ENCODE measurements at regions not wholly inside any gene's neighbourhood (a gene's known extent, or its start where the extent isn't known, plus 50 kb on each side); places are given as distances from the start of the nearest gene placed in this dataset.

DNA sequence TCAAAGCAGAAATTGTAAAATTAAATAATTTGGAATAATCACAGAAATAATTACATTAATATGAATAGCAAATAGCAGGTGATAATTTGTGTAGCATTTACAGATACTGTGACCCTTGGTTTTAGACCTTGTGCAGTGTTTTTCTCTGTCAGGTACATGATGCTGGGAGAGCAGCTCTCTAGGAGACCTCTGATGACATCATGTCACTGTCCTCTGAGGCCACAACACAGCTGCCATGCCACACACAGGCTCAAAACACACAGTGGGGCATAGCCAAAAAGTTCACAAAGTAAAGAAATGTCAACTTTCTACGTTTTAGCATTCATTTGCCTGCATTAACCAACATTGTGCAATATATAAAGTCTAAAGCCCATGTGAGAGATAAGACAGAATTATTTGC, 71.8 kb upstream of the ZBTB20 start:
- no peak for TF ChIP-seq POLR2A (IDR thresholded peaks at IDR 0.05)
- TF ChIP-seq, protein P1, sequence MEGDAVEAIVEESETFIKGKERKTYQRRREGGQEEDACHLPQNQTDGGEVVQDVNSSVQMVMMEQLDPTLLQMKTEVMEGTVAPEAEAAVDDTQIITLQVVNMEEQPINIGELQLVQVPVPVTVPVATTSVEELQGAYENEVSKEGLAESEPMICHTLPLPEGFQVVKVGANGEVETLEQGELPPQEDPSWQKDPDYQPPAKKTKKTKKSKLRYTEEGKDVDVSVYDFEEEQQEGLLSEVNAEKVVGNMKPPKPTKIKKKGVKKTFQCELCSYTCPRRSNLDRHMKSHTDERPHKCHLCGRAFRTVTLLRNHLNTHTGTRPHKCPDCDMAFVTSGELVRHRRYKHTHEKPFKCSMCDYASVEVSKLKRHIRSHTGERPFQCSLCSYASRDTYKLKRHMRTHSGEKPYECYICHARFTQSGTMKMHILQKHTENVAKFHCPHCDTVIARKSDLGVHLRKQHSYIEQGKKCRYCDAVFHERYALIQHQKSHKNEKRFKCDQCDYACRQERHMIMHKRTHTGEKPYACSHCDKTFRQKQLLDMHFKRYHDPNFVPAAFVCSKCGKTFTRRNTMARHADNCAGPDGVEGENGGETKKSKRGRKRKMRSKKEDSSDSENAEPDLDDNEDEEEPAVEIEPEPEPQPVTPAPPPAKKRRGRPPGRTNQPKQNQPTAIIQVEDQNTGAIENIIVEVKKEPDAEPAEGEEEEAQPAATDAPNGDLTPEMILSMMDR (IDR thresholded peaks at IDR 0.05), result no peak

All from esophagus squamous epithelium (tissue), 4 donors.